ENCODE measurements at regions not wholly inside any gene's neighbourhood (a gene's known extent, or its start where the extent isn't known, plus 50 kb on each side); places are given as distances from the start of the nearest gene placed in this dataset.
"Not testable (repeated sequence)": the region's sequence is repeated elsewhere in the genome, so short reads cannot be mapped to it uniquely, and the experiment has no call there.

DNA sequence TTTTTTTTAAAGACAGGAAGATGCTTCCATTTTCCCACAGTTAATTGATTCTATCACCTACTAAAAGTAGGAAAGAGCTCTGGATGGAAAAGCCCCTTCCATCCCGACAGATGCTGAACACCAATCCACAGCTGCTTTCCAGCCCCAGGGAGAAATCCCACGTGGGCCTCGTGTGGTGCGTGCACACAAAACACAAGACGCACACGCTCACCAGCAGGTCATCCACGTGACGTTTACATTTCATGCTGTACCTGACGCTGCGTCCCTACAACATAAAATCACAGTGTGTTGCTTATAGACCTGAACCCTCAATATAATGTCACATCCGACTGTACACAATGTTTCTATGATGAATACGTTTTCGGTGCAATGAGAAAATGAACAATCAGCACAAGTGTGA, 50.2 kb upstream of the DACT2 start:
- no peak for DNase-seq

DNA sequence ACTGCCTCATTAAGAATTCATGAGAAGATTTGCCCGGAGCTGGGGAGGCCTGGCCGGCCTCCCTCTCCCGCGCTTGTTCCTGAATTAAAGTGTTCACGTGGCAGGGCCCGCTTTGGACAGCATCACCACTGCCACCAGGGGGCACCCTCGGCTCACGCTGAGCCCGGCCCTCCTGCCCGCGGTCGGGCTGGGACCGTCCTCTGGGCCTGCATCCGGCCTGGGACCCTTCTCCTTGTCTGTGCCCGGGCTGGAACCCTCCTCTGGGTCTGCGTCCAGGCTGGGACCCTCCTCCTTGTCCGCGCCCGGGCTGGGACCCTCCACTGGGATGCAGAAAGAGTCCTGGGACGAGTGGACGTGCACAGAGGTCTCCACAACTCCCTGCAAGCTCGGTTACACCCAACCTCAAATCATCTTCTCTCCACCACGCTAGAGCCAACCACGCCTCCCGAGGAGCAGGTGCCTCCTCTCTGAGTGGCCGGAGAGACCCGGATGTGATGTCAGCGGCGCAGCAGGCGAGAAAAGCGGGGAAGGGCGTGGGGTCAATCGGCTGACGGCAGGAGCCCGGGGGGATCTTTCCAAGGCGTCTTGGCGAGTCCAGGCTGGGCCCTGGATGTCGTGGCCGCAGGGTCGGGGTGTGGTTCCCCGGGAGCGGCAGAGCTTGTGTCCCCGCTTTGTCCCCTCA, 50.9 kb upstream of the DACT2 start:
- peak; percentile 34 to 52 for DNase-seq

DNA sequence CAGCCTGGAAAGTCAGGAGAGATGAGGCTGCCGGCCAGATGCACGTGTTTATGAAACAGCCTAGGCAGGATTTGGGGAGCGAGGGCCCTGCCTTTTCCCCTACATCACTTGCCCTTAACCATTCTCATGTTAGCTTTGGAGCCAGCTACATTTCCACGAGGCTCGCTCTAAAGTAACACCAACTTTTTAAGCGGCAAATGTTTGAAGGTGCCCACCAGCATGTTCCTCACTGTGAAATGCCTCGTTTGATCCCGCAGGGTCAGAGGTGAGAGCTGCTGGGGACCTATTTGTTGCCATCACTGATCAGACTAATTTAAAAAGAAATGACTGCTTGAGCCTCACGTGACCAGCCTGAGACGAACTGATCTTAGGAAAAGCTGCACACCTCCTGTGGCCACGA, 51.6 kb upstream of the DACT2 start:
- no peak for DNase-seq

DNA sequence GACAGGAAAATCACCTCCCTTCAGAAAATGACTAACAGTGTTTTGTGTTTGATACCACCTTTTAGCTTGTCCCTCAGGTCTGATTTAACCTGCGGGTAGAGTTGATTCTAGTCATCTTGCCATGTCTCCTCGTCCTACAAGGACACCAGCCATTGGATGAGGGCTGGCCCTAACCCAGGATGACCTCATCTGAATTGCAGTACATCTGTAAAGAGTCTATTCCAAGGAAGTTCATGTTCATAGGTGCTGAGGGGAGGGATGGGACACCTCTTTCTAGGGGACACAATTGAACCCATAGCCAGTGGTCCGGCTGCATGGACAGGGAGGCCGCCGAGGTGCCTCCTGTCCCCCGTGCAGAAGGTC, 52.0 kb upstream of the DACT2 start:
- no peak for DNase-seq

DNA sequence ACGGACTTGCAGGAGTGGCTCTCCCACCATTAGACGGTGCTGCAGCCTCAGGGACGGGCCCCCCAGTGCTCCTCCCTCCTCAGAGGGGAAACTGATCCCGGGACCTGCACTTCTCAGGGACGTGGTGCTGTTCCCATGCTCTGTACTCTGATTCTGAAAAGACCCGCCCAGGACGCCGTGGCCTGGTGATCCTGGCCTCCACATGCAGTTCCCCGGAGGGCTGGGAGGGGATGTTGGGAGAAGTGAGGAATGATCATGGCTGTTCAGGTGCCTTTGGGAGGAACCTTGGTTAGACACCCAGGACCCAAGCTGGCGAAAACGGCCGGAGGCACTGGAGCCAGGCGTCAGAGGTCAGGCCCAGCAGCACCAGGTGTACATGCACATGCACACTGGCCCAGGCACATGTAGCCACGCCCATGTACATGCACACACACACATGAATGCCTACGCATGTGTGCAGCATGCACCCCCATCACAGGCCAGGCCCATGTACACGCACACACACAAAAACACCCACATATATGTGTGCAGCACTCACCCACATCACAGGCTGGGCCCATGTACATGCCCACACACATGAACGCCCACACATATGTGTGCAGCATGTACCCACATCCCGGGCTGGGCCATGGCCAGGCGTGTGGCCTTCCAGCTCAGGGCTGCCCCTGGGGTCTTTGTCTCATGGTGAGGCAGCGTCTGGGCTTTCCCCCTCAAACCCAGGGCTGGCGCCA, 52.6 kb upstream of the DACT2 start:
- no peak for DNase-seq

DNA sequence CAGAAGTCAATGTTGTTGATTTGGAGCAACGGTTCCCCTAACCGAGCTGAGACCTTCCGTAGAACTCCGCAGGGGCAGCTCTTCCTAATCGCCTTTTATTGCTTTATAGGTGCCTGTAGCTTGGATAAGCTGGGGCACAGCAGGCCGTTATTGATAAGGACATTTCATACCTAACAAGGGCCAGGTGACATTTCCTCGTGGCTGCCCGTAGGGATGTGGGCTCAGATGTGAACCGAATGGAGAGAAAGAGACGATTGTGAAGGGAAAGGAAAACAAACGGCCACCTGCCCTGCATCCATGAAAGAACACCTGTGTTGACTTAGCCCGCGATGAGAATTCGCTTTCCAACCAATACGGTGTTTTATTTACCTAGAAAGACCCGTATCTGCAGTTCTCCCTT, 53.3 kb upstream of the DACT2 start:
- peak; percentile 55 to 83 for DNase-seq

DNA sequence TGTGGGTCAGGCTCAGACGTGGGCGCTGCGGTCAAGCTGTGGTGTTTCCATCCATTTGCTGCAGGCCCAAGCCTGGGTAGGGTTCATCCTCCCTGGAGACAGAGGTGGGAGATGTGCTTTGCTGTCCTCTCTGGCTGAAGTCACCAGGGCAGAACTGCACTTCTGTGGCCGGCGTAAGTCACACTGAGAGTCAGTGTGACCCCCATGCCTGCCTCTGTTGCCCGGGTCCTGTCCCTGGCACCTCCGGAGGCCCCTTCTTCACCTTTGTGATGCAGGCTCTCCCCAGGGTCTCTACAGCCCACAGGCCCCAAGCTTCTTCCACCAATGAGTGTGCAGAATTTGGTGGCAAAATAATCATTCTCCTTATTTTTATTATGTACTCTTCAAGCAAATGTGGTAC, 53.8 kb upstream of the DACT2 start:
- no peak for DNase-seq

DNA sequence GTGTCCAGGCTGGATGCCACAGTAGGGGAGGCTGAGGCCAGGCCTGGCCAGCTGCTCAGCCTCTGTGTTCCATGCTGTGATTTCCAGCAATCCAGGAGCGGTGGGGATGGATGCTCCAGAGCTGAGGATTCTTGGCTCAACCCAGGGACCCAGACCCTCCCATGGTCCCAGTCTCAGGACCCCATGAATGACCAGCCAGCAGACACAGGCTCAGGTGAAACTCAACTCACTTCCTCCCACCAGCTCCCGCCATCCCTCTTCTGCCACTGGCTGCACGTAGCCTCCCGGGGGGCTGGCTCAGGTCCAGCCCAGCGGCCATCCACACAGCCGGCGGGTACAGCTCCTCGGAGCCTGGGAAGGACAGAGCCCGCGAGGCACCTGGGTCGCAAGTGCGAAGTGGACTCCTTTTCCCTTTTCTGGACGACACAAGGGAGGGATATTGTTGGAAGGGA, 54.5 kb upstream of the DACT2 start:
- DNase-seq, result no peak

DNA sequence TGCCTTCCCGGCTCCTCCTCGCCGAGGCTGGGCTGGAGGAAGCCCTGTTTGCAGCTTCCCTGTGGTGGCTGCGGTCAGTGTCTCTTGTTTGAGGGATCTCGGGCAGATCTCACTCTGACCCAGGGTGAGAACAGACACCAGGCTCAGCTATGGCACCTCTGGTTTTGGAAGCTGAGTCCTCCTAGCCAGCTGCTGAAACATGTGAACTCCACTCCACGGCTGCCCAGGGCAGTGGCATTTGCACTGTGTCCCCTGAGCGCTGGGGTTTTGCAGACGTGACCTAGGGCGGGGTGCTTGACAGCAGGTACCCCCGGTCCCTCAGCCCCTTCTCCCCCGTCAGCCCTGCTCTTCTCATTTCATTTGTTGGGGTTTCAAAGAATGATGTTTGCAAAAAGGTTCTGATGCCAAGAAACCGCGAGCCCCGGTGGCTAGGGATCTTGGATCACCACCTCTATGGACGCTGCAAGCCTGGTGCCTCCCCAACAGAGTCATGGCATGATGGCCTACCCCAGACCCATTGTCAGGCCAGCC, 55.0 kb upstream of the DACT2 start:
- DNase-seq, result no peak

DNA sequence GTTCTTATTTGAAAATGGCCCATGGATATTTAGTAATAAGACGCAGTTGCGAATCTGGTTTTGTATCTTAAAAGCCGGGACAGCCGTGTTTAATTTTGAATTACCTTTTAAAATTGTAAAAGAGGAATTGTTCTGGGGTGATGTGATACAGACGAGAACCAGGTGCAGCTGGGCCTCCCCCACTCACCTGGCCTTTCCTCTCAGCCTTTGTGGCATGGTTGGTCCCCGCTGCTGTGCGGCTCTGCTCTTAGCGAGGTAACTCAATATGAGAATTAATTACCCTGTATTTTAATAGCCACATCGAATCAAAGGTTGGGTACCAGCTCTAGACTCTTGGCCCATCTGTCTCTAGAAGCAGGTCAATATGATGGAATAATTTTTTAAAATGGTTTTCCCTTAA, 56.5 kb upstream of the DACT2 start:
- peak in 1 of 2 experiments; percentile 53 for DNase-seq

DNA sequence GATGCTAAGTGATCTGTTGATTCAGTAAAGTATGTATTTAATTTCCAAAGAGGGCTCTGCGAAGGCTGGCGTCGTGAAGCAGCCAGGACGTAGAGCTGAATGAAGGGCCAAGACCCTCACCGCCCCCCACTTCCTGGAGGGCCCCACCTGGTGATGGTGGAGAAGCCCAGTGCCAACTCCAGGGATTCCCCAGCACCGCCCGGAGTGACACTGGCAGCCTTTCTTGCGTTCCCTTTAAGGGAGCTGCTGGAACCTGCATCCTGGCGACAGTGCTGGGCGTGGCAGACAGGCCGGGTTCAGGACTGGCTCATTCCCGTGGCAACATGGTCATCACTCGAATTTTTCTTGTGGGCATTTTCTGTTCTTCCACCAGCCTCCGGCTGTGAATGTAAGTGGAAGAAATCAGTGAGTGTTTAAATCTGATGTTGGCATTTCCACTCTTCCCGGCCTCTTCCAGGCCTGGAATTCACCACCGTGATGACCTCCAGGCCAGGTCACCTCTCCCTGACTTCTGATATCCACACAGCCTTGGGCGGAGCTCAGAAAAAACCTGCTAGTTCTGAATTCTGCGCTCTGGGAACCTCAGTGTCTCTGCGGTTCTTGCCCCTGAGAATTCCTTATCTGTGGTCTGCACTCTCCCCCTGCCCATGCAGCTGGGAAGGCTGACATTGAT, 57.4 kb upstream of the DACT2 start:
- no peak for DNase-seq

DNA sequence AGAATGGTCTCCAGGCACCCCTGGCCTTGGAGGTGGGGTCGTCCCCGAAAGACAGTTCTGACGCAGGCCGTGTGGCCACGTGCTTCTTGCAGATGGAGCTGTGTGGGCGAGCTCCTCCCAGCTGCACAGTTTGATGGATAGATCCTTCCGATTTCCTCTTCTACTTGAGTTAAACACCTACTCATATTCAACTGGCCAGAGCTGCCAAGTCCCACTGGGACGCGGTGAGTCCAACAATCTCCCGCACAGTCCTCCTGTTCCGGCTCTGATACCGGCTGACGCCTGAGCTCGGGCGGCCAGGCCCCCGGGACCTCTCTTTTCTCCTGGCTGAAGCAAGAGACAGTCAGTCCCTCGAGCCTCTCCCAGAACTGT, 57.9 kb upstream of the DACT2 start:
- no peak for DNase-seq

DNA sequence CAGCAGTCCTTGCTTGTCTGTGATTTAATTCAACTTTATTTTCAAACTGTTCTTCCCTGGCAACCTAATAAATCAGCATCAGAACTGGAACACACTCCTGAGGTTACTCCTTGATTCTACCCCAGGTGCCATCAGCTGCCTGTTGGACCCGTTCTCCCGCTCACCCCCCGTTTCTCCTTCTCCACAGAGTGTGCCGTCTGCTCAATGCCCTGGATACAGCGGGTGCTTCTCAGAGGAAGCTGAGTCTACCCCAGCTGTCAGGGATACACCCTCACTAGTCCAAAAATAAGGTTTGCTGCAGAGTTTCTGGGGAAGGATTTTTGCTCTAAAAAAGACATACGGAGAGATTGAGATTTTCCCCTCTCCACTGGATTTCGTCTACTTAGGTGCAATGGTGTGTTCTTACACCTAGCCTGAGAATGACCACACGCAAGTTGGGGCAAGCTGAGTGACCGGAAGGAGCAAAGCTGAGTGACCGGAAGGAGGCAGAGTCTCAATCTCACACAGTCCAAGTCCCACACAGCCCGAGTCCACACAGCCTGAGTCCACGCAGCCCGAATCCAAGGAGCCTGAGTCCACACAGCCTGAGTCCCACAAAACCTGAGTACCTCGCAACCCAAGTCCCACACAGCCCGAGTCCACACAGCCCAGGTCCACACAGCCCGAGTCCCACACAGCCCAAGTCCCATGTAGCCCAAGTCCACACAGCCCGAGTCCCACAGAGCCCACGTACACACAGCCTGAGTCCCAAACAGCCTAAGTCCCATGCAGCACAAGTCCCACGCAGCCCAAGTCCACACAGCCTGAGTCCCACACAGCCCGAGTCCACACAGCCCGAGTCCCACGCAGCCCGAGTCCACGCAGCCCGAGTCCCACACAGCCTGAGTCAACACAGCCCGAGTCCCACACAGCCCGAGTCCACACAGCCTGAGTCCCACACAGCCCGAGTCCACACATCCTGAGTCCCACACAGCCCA, 58.6 kb upstream of the DACT2 start:
- no peak for DNase-seq

DNA sequence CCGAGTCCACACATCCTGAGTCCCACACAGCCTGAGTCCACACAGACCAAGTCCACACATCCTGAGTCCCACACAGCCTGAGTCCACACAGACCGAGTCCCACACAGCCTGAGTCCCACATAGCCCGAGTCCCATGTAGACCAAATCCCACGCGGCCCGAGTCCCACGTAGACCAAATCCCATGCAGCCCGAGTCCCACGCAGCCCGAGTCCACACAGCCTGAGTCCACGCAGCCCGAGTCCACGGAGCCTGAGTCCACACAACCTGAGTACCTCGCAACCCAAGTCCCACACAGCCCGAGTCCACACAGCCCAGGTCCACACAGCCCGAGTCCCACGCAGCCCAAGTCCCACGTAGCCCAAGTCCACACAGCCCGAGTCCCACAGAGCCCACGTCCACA, 60.0 kb upstream of the DACT2 start:
- DNase-seq, result not testable (repeated sequence)

DNA sequence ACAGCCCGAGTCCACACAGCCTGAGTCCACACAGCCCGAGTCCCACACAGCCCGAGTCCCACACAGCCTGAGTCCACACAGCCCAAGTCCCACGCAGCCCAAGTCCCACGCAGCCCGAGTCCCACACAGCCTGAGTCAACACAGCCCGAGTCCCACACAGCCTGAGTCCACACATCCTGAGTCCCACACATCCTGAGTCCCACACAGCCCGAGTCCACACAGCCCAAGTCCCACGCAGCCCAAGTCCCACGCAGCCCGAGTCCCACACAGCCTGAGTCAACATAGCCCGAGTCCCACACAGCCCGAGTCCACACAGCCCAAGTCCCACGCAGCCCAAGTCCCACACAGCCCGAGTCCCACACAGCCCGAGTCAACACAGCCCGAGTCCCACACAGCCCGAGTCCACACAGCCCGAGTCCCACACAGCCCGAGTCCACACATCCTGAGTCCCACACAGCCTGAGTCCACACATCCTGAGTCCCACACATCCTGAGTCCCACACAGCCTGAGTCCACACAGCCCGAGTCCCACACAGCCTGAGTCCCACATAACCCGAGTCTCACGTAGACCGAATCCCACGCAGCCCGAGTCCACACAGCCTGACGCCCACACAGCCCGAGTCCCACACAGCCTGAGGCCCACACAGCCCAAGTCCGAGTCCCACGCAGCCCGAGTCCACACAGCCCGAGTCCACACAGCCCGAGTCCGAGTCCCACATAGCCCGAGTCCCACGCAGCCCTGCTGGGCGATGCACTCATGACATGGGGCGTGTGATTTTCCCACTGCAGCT, 60.6 kb upstream of the SMOC2 start:
- not testable (repeated sequence) for DNase-seq

DNA sequence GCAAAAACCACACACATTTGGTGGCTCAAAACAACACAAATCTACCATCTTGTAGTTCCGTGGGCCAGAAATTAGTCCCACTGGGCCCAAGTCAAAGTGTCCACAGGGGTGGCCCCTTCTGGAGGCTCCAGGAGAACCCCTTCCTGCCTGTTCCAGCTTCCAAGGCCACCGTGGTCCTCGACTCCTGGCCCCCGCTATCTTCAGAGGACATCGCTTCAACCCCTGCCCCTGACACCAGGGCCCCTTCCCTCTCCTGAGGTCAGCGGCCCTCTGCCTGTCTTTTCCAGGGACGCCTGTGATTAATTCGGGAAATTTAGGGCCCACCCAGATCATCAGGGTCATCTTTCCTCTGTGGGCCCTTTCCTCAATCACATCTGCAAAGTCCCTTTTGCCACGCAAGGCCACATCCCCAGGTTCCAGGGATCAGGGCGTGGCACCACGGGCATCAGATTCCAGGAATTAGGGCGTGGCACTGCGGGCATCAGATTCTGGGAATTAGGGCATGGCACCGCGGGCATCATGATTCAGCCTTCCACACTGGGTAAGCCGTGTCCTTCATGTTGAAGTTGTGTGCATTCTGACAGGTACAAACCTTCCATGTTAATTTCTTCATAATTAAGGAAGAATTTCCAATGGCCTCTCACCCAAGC, 59.9 kb upstream of the SMOC2 start:
- DNase-seq, result no peak

DNA sequence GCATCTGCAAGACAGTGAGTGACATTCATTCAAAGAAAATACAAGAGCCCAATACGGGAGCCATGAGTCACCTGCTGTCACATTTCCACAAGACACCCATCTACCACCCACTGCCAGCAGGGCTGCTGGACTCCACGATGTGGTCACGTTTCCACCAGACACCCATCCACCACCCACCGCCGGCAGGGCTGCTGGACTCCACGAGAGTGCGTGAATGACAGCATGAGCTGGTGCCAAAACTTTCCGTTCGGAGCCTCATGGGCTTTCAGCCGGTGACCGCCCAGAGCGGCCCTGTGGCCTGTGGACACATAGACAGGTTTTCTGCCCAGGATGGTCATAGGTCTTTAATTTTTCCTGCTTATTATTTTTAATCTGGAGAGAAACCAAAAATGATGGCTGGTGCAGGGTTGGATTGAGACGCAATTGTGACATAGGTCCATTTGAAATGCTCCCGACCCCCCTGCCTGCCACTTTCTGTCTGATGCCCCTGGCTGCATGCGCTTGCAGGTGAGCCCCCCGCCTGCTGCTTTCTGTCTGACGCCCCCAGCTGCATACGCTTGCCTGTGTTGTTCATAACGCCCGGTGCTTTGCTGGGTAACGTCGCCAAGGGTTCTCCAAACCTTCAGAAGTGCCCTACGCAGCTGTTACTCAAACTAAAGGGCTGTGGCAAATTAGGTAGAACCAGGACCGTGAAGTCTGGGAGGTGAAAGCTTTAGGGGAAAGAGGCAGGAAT, 59.1 kb upstream of the SMOC2 start:
- DNase-seq, result no peak

DNA sequence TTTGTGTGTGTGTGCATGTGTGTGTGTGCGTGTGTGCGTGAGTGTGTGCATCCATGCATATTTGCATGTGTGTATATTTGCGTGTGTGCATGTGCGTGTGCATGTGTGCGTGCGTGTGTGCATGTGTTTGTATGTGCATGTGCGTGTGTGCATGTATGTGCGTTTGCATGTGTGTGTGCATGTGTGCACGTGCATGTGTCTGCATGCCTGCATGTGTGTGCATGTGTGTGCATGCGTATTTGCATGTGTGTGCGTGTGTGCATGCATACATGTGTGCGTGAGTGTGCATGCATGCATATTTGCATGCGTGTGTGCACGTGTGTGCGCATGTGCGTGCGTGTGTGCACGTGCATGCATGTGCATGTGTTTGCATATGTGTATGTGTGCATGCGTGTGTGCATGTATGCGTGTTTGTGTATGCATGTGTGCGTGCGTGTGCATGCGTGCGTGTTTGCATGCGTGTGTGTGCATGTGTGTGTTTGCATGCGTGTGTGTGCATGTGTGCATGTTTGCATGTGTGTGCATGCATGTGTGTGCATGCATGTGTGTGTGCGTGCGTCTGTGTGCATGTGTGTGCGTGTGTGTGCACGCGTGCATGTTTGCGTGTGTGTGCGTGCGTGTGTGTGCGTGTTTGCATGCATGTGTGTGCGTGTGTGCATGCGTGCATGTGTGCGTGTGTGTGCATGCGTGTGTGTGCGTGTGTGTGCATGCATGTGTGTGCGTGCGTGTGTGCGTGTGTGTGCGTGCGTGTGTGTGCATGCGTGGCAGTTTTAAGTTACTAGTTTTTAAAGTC, 57.7 kb upstream of the SMOC2 start:
- DNase-seq, result no peak

Data from NCI-H2081 (cell line).